Adipocyte (in vitro differentiated cells): ENCODE measurements at regions not wholly inside any gene's neighbourhood (a gene's known extent, or its start where the extent isn't known, plus 50 kb on each side); places are given as distances from the start of the nearest gene placed in this dataset.
"Not testable (repeated sequence)": the region's sequence is repeated elsewhere in the genome, so short reads cannot be mapped to it uniquely, and the experiment has no call there.

Experiments used
- DNase-seq: peaks from one replicate; pipeline ENCODE4 v3.0.0-alpha.2; 2015; ENCODE audit warnings: low read depth
- H3K27me3 ChIP-seq: replicated peaks from 2 replicates; pipeline ENCODE4 v1.7.0; 2013; ENCODE audit warnings: mild to moderate bottlenecking, low read length, moderate library complexity; ENCODE audit not compliant: control insufficient read depth, insufficient read depth
- H3K36me3 ChIP-seq: 2 replicates; pipeline ENCODE4 v1.7.0; 2013; ENCODE audit warnings: low read length, mild to moderate bottlenecking, moderate library complexity; ENCODE audit not compliant: control insufficient read depth, insufficient read depth, severe bottlenecking
- H3K4me1 ChIP-seq: 2 replicates; pipeline ENCODE4 v1.7.0; 2013; ENCODE audit warnings: mild to moderate bottlenecking, low read length, moderate library complexity; ENCODE audit not compliant: control insufficient read depth, insufficient read depth
- H3K4me3 ChIP-seq: 2 replicates; pipeline ENCODE4 v1.7.0; 2013; ENCODE audit warnings: mild to moderate bottlenecking, low read length, moderate library complexity
- H3K9ac ChIP-seq: 2 replicates; pipeline ENCODE4 v1.7.0; 2013; ENCODE audit warnings: mild to moderate bottlenecking, low read length, moderate library complexity
- H3K9me3 ChIP-seq: 2 replicates; pipeline ENCODE4 v1.7.0; 2013; ENCODE audit warnings: mild to moderate bottlenecking, low read length, moderate library complexity; ENCODE audit not compliant: control insufficient read depth

- no peaks in the 10 kb centered on the region for H3K27me3 ChIP-seq
- no peak for DNase-seq
- H3K9ac ChIP-seq: no peak overlapping the region
- peaks cover 10% of the 10 kb centered on the region for H3K4me1 ChIP-seq
- H3K4me3 ChIP-seq: no peak overlapping the region
- H3K9me3 ChIP-seq: no peaks in the 10 kb centered on the region
- no peaks in the 10 kb centered on the region for H3K36me3 ChIP-seq
Observed at GRCh38 chr6:163874784-163875183, 460.3 kb downstream of the QKI start.

- Histone ChIP-seq H3K9ac (peak overlapping the region; percentile 22), H3K9me3 (no peaks in the 10 kb centered on the region), H3K4me1 (peaks cover 10% of the 10 kb centered on the region), H3K4me3 (peak overlapping the region; percentile 18), H3K27me3 (no peaks in the 10 kb centered on the region), H3K36me3 (no peaks in the 10 kb centered on the region)
- DNase-seq: peak; percentile 92
Observed at GRCh38 chr6:163872335-163872734, 457.8 kb downstream of the QKI start.

GRCh38 chr6:163871616-163872015 lies 457.1 kb downstream of the QKI start:
- DNase-seq: no peak
- no peak overlapping the region for H3K4me3 ChIP-seq
- H3K4me1 ChIP-seq: peaks cover 10% of the 10 kb centered on the region
- no peaks in the 10 kb centered on the region for H3K9me3 ChIP-seq
- H3K27me3 ChIP-seq: no peaks in the 10 kb centered on the region
- no peak overlapping the region for H3K9ac ChIP-seq
- H3K36me3 ChIP-seq: no peaks in the 10 kb centered on the region

- no peaks in the 10 kb centered on the region for H3K9me3 ChIP-seq
- no peak for DNase-seq
Observed at GRCh38 chr6:163867518-163868292, 453.2 kb downstream of the QKI start.

GRCh38 chr6:163866192-163866591 lies 451.7 kb downstream of the QKI start:
- Histone ChIP-seq H3K4me1 (peaks cover under 1% of the 10 kb centered on the region), H3K36me3 (no peaks in the 10 kb centered on the region), H3K9me3 (no peaks in the 10 kb centered on the region), H3K27me3 (no peaks in the 10 kb centered on the region), H3K4me3 (no peak overlapping the region), H3K9ac (no peak overlapping the region)
- DNase-seq: no peak

More at GRCh38 chr6:163867518-163868292, 453.2 kb downstream of the QKI start:
- Histone ChIP-seq H3K4me1 (peaks cover 7% of the 10 kb centered on the region), H3K9ac (no peak overlapping the region), H3K4me3 (no peak overlapping the region), H3K36me3 (no peaks in the 10 kb centered on the region), H3K27me3 (no peaks in the 10 kb centered on the region)

GRCh38 chr6:163863565-163863964 lies 449.0 kb downstream of the QKI start:
- no peaks in the 10 kb centered on the region for H3K27me3 ChIP-seq
- H3K9ac ChIP-seq: no peak overlapping the region
- H3K36me3 ChIP-seq: no peaks in the 10 kb centered on the region
- no peaks in the 10 kb centered on the region for H3K9me3 ChIP-seq
- no peak overlapping the region for H3K4me3 ChIP-seq
- peaks cover 4% of the 10 kb centered on the region for H3K4me1 ChIP-seq
- DNase-seq: no peak

- DNase-seq: no peak
- Histone ChIP-seq H3K27me3 (no peaks in the 10 kb centered on the region), H3K4me1 (peaks cover 4% of the 10 kb centered on the region), H3K9me3 (no peaks in the 10 kb centered on the region), H3K36me3 (no peaks in the 10 kb centered on the region), H3K9ac (no peak overlapping the region), H3K4me3 (no peak overlapping the region)
Observed at GRCh38 chr6:163862701-163863100, 448.2 kb downstream of the QKI start.

GRCh38 chr6:163861627-163862026 lies 447.1 kb downstream of the QKI start:
- peaks cover 4% of the 10 kb centered on the region for H3K4me1 ChIP-seq
- no peaks in the 10 kb centered on the region for H3K9me3 ChIP-seq
- no peaks in the 10 kb centered on the region for H3K27me3 ChIP-seq
- no peak overlapping the region for H3K4me3 ChIP-seq
- H3K36me3 ChIP-seq: no peaks in the 10 kb centered on the region
- no peak for DNase-seq
- no peak overlapping the region for H3K9ac ChIP-seq

GRCh38 chr6:163860287-163861081 lies 446.0 kb downstream of the QKI start:
- no peak overlapping the region for H3K9ac ChIP-seq
- H3K36me3 ChIP-seq: no peaks in the 10 kb centered on the region
- H3K27me3 ChIP-seq: no peaks in the 10 kb centered on the region
- DNase-seq: peak; percentile 62
- H3K4me3 ChIP-seq: peak overlapping the region; percentile 70
- peaks cover 4% of the 10 kb centered on the region for H3K4me1 ChIP-seq
- no peaks in the 10 kb centered on the region for H3K9me3 ChIP-seq

GRCh38 chr6:163858870-163859269 lies 444.4 kb downstream of the QKI start:
- H3K27me3 ChIP-seq, H3K9ac ChIP-seq: not testable (repeated sequence)

GRCh38 chr6:163857421-163857820 lies 442.9 kb downstream of the QKI start:
- no peak for DNase-seq

More at GRCh38 chr6:163858870-163859269, 444.4 kb downstream of the QKI start:
- not testable (repeated sequence) for H3K36me3 ChIP-seq, H3K9me3 ChIP-seq, H3K4me3 ChIP-seq, H3K4me1 ChIP-seq, DNase-seq

More at GRCh38 chr6:163857421-163857820, 442.9 kb downstream of the QKI start:
- Histone ChIP-seq H3K36me3 (no peaks in the 10 kb centered on the region), H3K9ac (no peak overlapping the region), H3K9me3 (peaks cover 2% of the 10 kb centered on the region), H3K4me1 (peaks cover 4% of the 10 kb centered on the region), H3K4me3 (no peak overlapping the region), H3K27me3 (no peaks in the 10 kb centered on the region)
